Neutrophil (primary cell): ENCODE measurements at regions not wholly inside any gene's neighbourhood (a gene's known extent, or its start where the extent isn't known, plus 50 kb on each side); places are given as distances from the start of the nearest gene placed in this dataset.
"Not testable (repeated sequence)": the region's sequence is repeated elsewhere in the genome, so short reads cannot be mapped to it uniquely, and the experiment has no call there.

Experiments
- H3K27ac ChIP-seq: fragments of 200-600 bp; sonication (generic); 2 replicates; pipeline ENCODE4 v1.5.1; 2016; ENCODE audit warnings: mild to moderate bottlenecking, moderate library complexity
- H3K27me3 ChIP-seq: fragments of 200-600 bp; sonication (generic); 2 replicates; pipeline ENCODE4 v1.6.0; 2016; ENCODE audit warnings: mild to moderate bottlenecking
- H3K36me3 ChIP-seq: fragments of 200-600 bp; sonication (generic); 2 replicates; pipeline ENCODE4 v1.5.1; 2017
- H3K4me1 ChIP-seq, 2 experiments: fragments of 200-600 bp in 1 of 2; sonication (generic) in 1 of 2; 1 replicate in 1 of 2; 2 replicates in 1 of 2; pipeline versions ENCODE4 v1.5.1 to v1.6.1; 2013 to 2016; ENCODE audit warnings: low read depth in 1 of 2, low read length in 1 of 2, mild to moderate bottlenecking in 1 of 2, moderate library complexity in 1 of 2; ENCODE audit not compliant: control insufficient read depth in 1 of 2, insufficient read depth in 1 of 2
- H3K4me3 ChIP-seq, 2 experiments: fragments of 200-600 bp in 1 of 2; sonication (generic) in 1 of 2; 1 replicate in 1 of 2; 2 replicates in 1 of 2; pipeline ENCODE4 v1.5.1; 2013 to 2016; ENCODE audit warnings: low read depth in 1 of 2, low read length in 1 of 2, mild to moderate bottlenecking in 1 of 2, moderate library complexity in 1 of 2
- H3K9me3 ChIP-seq: fragments of 200-600 bp; sonication (generic); 2 replicates; pipeline ENCODE4 v1.5.1; 2016
- TF ChIP-seq, protein P1 (sequence below): fragments of 200-600 bp; sonication (generic); IDR thresholded peaks from 2 replicates; pipeline ENCODE4 v1.5.1; 2016; ENCODE audit warnings: antibody characterized with exemption

DNA sequence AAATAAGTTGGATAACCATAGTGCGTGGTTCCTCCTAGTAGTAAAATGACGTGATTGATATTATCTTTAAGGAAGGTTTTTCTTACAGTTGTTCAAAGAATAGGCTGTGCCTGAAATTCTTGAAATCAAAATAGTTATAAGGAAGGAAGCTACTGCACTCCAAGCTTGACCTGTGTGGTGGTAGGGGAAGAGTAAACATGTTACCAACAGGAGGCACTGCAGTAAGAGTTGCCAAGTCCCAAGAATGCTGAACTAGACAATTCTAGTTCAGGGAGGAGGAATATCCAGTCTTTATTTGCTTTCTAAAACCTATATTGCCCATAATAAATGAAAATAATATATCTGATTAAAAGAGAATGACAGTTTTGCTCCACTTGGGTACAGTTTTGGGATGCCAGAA is 764.5 kb downstream of the TMTC2 start:
- Histone ChIP-seq H3K9me3 (no peaks in the 10 kb centered on the region), H3K4me1 (no peaks in the 10 kb centered on the region), H3K36me3 (no peaks in the 10 kb centered on the region), H3K4me3 (no peak overlapping the region), H3K27ac (no peak overlapping the region), H3K27me3 (no peaks in the 10 kb centered on the region)
- TF ChIP-seq, protein P1, sequence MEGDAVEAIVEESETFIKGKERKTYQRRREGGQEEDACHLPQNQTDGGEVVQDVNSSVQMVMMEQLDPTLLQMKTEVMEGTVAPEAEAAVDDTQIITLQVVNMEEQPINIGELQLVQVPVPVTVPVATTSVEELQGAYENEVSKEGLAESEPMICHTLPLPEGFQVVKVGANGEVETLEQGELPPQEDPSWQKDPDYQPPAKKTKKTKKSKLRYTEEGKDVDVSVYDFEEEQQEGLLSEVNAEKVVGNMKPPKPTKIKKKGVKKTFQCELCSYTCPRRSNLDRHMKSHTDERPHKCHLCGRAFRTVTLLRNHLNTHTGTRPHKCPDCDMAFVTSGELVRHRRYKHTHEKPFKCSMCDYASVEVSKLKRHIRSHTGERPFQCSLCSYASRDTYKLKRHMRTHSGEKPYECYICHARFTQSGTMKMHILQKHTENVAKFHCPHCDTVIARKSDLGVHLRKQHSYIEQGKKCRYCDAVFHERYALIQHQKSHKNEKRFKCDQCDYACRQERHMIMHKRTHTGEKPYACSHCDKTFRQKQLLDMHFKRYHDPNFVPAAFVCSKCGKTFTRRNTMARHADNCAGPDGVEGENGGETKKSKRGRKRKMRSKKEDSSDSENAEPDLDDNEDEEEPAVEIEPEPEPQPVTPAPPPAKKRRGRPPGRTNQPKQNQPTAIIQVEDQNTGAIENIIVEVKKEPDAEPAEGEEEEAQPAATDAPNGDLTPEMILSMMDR, result no peak

DNA sequence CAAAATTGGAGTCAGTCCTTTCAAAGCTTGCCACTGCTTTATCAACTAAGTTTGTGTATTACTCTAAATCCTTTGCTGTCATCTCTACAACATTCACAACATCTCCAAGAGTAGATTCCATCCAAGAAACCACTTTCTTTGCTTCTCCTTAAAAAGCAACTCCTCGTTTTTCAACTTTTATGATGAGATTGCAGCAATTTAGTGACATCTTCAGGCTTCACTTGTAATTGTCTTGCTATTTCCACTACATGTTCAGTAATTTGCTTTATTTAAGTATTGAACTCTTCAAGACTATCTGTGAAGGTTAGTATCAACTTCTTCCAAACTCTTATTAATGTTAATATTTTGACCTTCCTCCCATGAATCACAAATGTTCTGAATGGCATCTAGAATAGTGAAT is 747.9 kb downstream of the TMTC2 start:
- Histone ChIP-seq H3K27me3 (no peaks in the 10 kb centered on the region), H3K4me1 (no peaks in the 10 kb centered on the region), H3K27ac (no peak overlapping the region), H3K9me3 (no peaks in the 10 kb centered on the region), H3K4me3 (no peak overlapping the region), H3K36me3 (no peaks in the 10 kb centered on the region)
- TF ChIP-seq, protein P1, result no peak

DNA sequence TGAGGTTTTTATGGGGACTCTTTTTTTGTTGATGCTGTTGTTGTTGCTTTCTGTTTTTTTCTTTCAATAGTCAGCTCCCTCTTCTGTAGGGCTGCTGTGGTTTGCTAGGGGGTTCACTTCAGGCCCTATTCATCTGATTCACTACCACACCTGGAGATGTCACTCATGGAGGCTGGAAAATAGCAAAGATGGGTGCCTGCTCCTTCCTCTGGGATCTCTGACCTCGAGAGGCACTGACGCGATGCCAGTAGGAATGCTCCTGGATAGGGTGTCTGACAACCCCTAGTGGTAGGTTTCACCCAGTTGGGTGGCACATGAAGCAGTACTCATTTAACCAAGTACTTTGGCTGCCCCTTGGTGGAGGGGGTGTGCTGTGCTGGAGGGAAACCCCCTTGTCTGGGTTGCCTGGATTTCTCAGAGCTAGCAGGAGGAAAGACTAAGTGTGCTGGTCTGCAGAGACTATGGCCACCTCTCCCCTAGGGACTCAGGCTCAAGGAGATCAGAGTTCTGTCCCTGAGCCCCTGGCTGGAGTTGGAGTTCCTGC is 745.5 kb downstream of the TMTC2 start:
- H3K27ac ChIP-seq, result no peak overlapping the region
- no peaks in the 10 kb centered on the region for H3K4me1 ChIP-seq
- TF ChIP-seq, protein P1, result no peak

DNA sequence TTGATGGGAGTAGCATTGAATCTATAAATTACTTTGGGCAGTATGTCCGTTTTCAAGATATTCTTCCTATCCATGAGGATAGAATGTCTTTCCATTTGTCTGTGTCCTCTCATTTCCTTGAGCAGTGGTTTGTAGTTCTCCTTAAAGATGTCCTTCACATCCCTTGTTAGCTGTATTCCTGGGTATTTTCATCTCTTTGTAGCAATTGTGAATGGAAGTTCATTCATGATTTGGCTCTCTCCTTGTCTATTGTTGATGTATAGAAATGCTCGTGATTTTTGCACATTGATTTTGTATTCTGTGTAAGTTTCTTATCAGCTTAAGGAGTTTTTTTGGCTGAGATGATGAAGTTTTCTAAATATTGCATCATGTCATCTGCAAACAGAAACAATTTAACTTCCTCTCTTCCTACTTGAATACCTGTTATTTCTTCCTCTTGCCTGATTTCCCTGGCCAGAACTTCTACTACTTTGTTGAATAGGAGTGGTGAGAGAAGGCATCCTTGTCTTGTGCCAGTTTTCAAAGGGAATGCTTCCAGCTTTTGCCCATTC is 741.0 kb downstream of the TMTC2 start:
- H3K4me3 ChIP-seq, H3K4me1 ChIP-seq, H3K36me3 ChIP-seq, H3K27me3 ChIP-seq, H3K9me3 ChIP-seq, H3K27ac ChIP-seq: not testable (repeated sequence)

More for the DNA sequence above, 745.5 kb downstream of the TMTC2 start:
- no peaks in the 10 kb centered on the region for H3K9me3 ChIP-seq
- H3K36me3 ChIP-seq, result no peaks in the 10 kb centered on the region
- no peaks in the 10 kb centered on the region for H3K27me3 ChIP-seq
- no peak overlapping the region for H3K4me3 ChIP-seq

DNA sequence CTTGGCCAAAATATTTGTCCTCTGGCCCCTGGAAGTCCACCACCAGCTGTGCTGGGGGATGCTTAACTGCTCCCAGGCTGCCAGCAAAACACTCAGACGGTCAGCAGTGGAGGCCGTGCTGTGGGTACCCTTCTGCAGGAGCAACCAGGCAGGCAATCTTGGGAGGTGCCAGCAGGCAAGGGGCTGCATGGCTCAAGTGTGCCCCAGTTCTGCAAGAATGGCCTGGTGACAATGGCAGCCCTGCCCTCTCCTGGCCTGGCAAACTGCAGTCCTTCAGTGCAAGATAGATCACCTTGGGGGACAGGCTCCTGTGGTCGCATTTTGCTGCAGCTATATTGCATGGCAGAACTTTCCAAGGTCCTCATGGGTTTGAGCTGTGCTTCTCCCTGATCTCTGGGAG is 728.3 kb downstream of the TMTC2 start:
- Histone ChIP-seq H3K36me3 (no peaks in the 10 kb centered on the region), H3K4me1 (no peaks in the 10 kb centered on the region), H3K27me3 (no peaks in the 10 kb centered on the region), H3K9me3 (no peaks in the 10 kb centered on the region), H3K4me3 (no peak overlapping the region), H3K27ac (no peak overlapping the region)
- TF ChIP-seq, protein P1, result no peak

DNA sequence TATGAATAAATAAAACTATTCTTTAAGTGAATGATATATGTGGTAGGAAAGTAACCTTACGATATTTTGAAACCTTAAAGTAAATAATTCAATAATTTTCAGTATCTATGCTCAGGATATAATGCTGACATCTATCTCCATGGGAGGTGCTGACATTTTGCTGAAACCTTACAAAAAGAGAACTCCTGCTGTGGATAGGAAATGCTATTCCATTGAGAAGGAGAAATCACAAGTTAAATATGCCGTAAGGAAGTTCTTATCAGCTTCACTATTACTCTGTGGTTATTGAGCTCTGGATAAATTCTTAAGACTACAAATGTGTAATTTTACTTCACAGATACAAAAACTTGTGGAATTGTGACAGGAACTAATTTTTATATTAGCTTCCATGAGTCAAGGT is 722.1 kb downstream of the TMTC2 start:
- Histone ChIP-seq H3K4me1 (no peaks in the 10 kb centered on the region), H3K36me3 (no peaks in the 10 kb centered on the region), H3K9me3 (no peaks in the 10 kb centered on the region), H3K27ac (no peak overlapping the region), H3K27me3 (no peaks in the 10 kb centered on the region), H3K4me3 (no peak overlapping the region)
- TF ChIP-seq, protein P1, result no peak
